H1 (cell line): ENCODE measurements at regions not wholly inside any gene's neighbourhood (a gene's known extent, or its start where the extent isn't known, plus 50 kb on each side); places are given as distances from the start of the nearest gene placed in this dataset.

Source experiments
- CTCF ChIA-PET: fragments of 300-600 bp; sonication (Branson Sonifier 250); formaldehyde crosslinking; loops from one replicate; lab custom pipeline; 2021; ENCODE audit not compliant: partially characterized antibody; lab: Charles Lee
- POLR2A ChIA-PET: fragments of 300-600 bp; sonication (Branson Sonifier 250); formaldehyde crosslinking; loops from one replicate; lab custom pipeline; 2021; ENCODE audit warnings: inconsistent platforms; ENCODE audit not compliant: partially characterized antibody; lab: Charles Lee
- DNase-seq, 2 experiments: peaks; one replicate each; pipeline versions ENCODE4 v3.0.0 to v3.0.0-alpha.2; 2010 to 2022; ENCODE audit warnings: low spot score in 2 of 2, low read depth in 1 of 2, mixed read lengths in 1 of 2
- FAIRE-seq: peaks from 2 replicates; lab custom pipeline; 2011; peaks lifted over from hg19 to GRCh38; lab: Jason Lieb, UNC
- H2AFZ ChIP-seq: 2 replicates; pipeline ENCODE4 v1.8.1; 2012; ENCODE audit warnings: low read length, inconsistent platforms
- H2AK5ac ChIP-seq: 2 replicates; pipeline ENCODE4 v1.6.1; 2013; ENCODE audit warnings: low read depth, low read length
- H2BK120ac ChIP-seq: replicated peaks from 2 replicates; pipeline ENCODE3; 2013; ENCODE audit warnings: low read depth, low read length, inconsistent platforms
- H2BK12ac ChIP-seq: 2 replicates; pipeline ENCODE4 v1.6.1; 2013; ENCODE audit warnings: low read depth, low read length
- H2BK15ac ChIP-seq: 2 replicates; pipeline ENCODE4 v1.6.1; 2013; ENCODE audit warnings: low read length
- H2BK20ac ChIP-seq: 2 replicates; pipeline ENCODE4 v1.6.1; 2013; ENCODE audit warnings: low read length
- H2BK5ac ChIP-seq: 2 replicates; pipeline ENCODE4 v1.6.1; 2013; ENCODE audit warnings: low read depth, low read length
- H3K14ac ChIP-seq: 2 replicates; pipeline ENCODE4 v1.6.1; 2013; ENCODE audit warnings: inconsistent platforms; ENCODE audit not compliant: insufficient read length
- H3K18ac ChIP-seq: 2 replicates; pipeline ENCODE4 v1.6.1; 2013; ENCODE audit warnings: low read length; ENCODE audit errors: extremely low read depth
- H3K23ac ChIP-seq: 2 replicates; pipeline ENCODE4 v1.6.1; 2013; ENCODE audit warnings: inconsistent platforms; ENCODE audit not compliant: insufficient read length
- H3K23me2 ChIP-seq: 2 replicates; pipeline ENCODE4 v1.6.1; 2013; ENCODE audit warnings: low read depth, low read length
- H3K27ac ChIP-seq: 2 replicates; pipeline ENCODE4 v1.6.1; 2011; ENCODE audit warnings: low read depth, low read length, inconsistent platforms
- H3K27me3 ChIP-seq, 4 experiments: replicated peaks in 1 of 4; 1 replicate in 1 of 4; 2 replicates in 3 of 4; pipeline versions ENCODE4 v1.6.1 to v1.8.1; 2011 to 2013; ENCODE audit warnings: low read length in 3 of 4, mild to moderate bottlenecking in 3 of 4, inconsistent platforms in 2 of 4, mixed read lengths in 2 of 4, moderate library complexity in 1 of 4; ENCODE audit not compliant: control insufficient read depth in 3 of 4, insufficient read depth in 3 of 4; ENCODE audit errors: extremely low read depth in 1 of 4
- H3K36me3 ChIP-seq, 4 experiments: 2 replicates each; pipeline versions ENCODE4 v1.6.1 to v1.8.1; 2011 to 2013; ENCODE audit warnings: mild to moderate bottlenecking in 4 of 4, low read length in 3 of 4, moderate library complexity in 2 of 4, control low read depth in 1 of 4, inconsistent platforms in 1 of 4; ENCODE audit not compliant: insufficient read depth in 4 of 4, control insufficient read depth in 2 of 4
- H3K4ac ChIP-seq: replicated peaks from 2 replicates; pipeline ENCODE3; 2013; ENCODE audit warnings: low read length, low read depth, mixed read lengths, inconsistent platforms; ENCODE audit not compliant: insufficient read length
- H3K4me1 ChIP-seq, 4 experiments: replicated peaks in 1 of 4; 1 replicate in 1 of 4; 2 replicates in 3 of 4; pipeline versions ENCODE4 v1.6.1 to v1.8.1; 2011 to 2013; ENCODE audit warnings: low read length in 3 of 4, inconsistent platforms in 2 of 4, mixed read lengths in 1 of 4; ENCODE audit not compliant: insufficient read depth in 4 of 4, control insufficient read depth in 3 of 4
- H3K4me2 ChIP-seq, 2 experiments: 2 replicates each; pipeline versions ENCODE4 v1.6.1 to v1.8.1; 2011 to 2013; ENCODE audit warnings: low read depth in 2 of 2, low read length in 2 of 2, control low read depth in 1 of 2, inconsistent platforms in 1 of 2, mild to moderate bottlenecking in 1 of 2; ENCODE audit not compliant: insufficient read depth in 1 of 2
- H3K4me3 ChIP-seq, 4 experiments: fragments of 200-600, 300-600 bp in 1 of 4; sonication (generic), shearing (Covaris generic), sonication (Bioruptor Twin) in 1 of 4; 2 replicates each; pipeline versions ENCODE4 v1.5.1 to v1.8.1; 2011 to 2016; ENCODE audit warnings: low read length in 4 of 4, low read depth in 3 of 4, control low read depth in 2 of 4, inconsistent platforms in 2 of 4, mild to moderate bottlenecking in 2 of 4, mixed read lengths in 1 of 4, moderate library complexity in 1 of 4; ENCODE audit not compliant: insufficient read depth in 2 of 4; ENCODE audit errors: extremely low read depth in 1 of 4
- H3K56ac ChIP-seq: replicated peaks from 2 replicates; pipeline ENCODE3; 2013; ENCODE audit warnings: low read depth, mild to moderate bottlenecking, mixed read lengths, low read length, inconsistent platforms; ENCODE audit not compliant: insufficient read length
- H3K79me1 ChIP-seq: 2 replicates; pipeline ENCODE4 v1.6.1; 2013; ENCODE audit warnings: low read depth, low read length, control low read depth
- H3K79me2 ChIP-seq, 2 experiments: 2 replicates each; pipeline versions ENCODE4 v1.6.1 to v1.8.1; 2012 to 2013; ENCODE audit warnings: low read length in 2 of 2, mild to moderate bottlenecking in 2 of 2, inconsistent platforms in 1 of 2; ENCODE audit not compliant: insufficient read depth in 2 of 2, control insufficient read depth in 1 of 2
- H3K9ac ChIP-seq, 4 experiments: replicated peaks in 1 of 4; 1 replicate in 1 of 4; 2 replicates in 3 of 4; pipeline versions ENCODE4 v1.6.1 to v1.8.1; 2011 to 2013; ENCODE audit warnings: low read depth in 3 of 4, low read length in 3 of 4, control low read depth in 2 of 4, mild to moderate bottlenecking in 2 of 4, moderate library complexity in 2 of 4, inconsistent platforms in 1 of 4; ENCODE audit errors: extremely low read depth in 1 of 4
- H3K9me3 ChIP-seq, 2 experiments: 2 replicates each; pipeline versions ENCODE4 v1.6.1 to v1.8.1; 2012 to 2013; ENCODE audit warnings: mild to moderate bottlenecking in 2 of 2, moderate library complexity in 2 of 2, control low read depth in 1 of 2, inconsistent platforms in 1 of 2, low read depth in 1 of 2, low read length in 1 of 2, mixed read lengths in 1 of 2; ENCODE audit not compliant: insufficient read depth in 2 of 2
- H4K20me1 ChIP-seq, 2 experiments: replicated peaks in 1 of 2; 2 replicates each; pipeline versions ENCODE3 to v1.8.1; 2011 to 2013; ENCODE audit warnings: inconsistent platforms in 2 of 2, low read length in 2 of 2, mild to moderate bottlenecking in 1 of 2; ENCODE audit not compliant: insufficient read depth in 2 of 2, control insufficient read depth in 1 of 2
- H4K5ac ChIP-seq: 2 replicates; pipeline ENCODE4 v1.6.1; 2013; ENCODE audit warnings: low read length, low read depth, mixed read lengths, inconsistent platforms; ENCODE audit not compliant: insufficient read length
- H4K8ac ChIP-seq: 2 replicates; pipeline ENCODE4 v1.8.0; 2013; ENCODE audit warnings: mild to moderate bottlenecking, moderate library complexity, low read length, inconsistent platforms; ENCODE audit not compliant: insufficient read depth; ENCODE audit errors: extremely low read depth
- H4K91ac ChIP-seq: replicated peaks from 2 replicates; pipeline ENCODE3; 2013; ENCODE audit warnings: low read length, mixed read lengths, inconsistent platforms; ENCODE audit not compliant: insufficient read length
- SP4 ChIP-seq: IDR thresholded peaks from 2 replicates; pipeline ENCODE4 v1.6.1; 2012; ENCODE audit warnings: low read length, inconsistent platforms
- WGBS, 2 experiments: shearing (Covaris generic) in 1 of 2; methylation state at CpG; one replicate each; pipeline versions ENCODE4 v1.1.6 to v1.1.7; 2013 to 2015; ENCODE audit warnings: low lambda C conversion rate in 2 of 2, mixed read lengths in 2 of 2, inconsistent platforms in 1 of 2, low coverage in 1 of 2, missing lambda C conversion rate in 1 of 2; ENCODE audit not compliant: insufficient replicate concordance in 2 of 2, insufficient coverage in 1 of 2, insufficient read length in 1 of 2; ENCODE audit errors: extremely low coverage in 1 of 2, missing lambda C conversion rate in 1 of 2; 5-methylcytosine and 5-hydroxymethylcytosine counted together
- TF ChIP-seq, protein P1 (sequence below): IDR thresholded peaks from 2 replicates; pipeline ENCODE4 v1.6.1; 2011; ENCODE audit warnings: low read length, improper control_type of control experiment

DNA sequence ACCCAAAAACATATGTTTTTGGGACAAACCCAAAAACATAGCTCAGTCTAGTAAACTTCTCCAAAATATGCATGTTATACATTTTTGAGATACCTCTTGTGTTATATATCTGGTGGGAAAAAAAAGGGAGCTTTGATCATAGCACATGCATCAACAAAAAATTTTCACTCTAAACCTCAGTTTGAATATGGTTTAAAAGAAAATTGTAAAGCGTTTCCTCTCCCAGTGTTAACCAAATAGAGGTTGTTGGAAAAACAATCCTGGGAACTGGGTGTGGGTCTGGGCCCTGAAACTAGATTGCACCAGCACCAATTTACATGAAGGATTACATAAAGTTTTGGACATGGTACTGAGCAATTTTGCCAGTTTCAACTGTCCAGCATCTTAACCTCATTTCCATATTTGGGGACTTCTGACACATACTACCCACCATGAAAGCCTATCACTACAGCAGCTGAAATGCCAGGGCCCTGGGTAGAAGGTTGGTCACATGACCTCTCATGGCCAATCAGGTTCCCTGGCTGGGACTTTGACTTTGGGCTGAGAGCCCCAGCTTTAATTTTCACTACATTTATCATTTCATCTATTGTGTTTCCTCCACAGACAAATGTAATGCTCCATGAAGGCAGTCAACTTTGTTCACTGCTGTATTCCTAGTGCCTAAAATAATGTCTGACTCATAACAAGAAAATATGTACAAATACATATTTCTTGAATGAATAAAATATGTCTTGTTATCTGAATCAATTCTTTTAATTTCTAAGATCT, 150.7 kb downstream of the SETD4 start:
- no peaks in the 10 kb centered on the region for H3K27me3 ChIP-seq

More for the DNA sequence above, 150.7 kb downstream of the SETD4 start:
- Histone ChIP-seq H3K36me3 (no peaks in the 10 kb centered on the region), H2BK120ac (no peak overlapping the region), H3K4me3 (no peak overlapping the region), H2BK15ac (no peak overlapping the region), H3K4ac (no peak overlapping the region), H2AFZ (no peak overlapping the region), H3K79me2 (no peaks in the 10 kb centered on the region), H3K79me1 (no peaks in the 10 kb centered on the region), H3K56ac (no peak overlapping the region), H3K23ac (no peak overlapping the region), H4K8ac (no peak overlapping the region), H2BK12ac (no peak overlapping the region), H3K4me1 (peaks cover 0 to 2% (median 0%) of the 10 kb centered on the region in 4 experiments; a peak in 2 of 7 replicates), H3K27ac (no peak overlapping the region), H4K91ac (no peak overlapping the region), H2BK20ac (no peak overlapping the region), H4K5ac (no peak overlapping the region), H4K20me1 (no peaks in the 10 kb centered on the region), H2BK5ac (no peak overlapping the region), H2AK5ac (no peak overlapping the region), H3K18ac (no peak overlapping the region), H3K4me2 (no peak overlapping the region), H3K14ac (no peak overlapping the region), H3K9me3 (no peaks in the 10 kb centered on the region; a peak in 1 of 4 replicates), H3K23me2 (no peaks in the 10 kb centered on the region), H3K9ac (no peak overlapping the region)
- TF ChIP-seq, protein P1, sequence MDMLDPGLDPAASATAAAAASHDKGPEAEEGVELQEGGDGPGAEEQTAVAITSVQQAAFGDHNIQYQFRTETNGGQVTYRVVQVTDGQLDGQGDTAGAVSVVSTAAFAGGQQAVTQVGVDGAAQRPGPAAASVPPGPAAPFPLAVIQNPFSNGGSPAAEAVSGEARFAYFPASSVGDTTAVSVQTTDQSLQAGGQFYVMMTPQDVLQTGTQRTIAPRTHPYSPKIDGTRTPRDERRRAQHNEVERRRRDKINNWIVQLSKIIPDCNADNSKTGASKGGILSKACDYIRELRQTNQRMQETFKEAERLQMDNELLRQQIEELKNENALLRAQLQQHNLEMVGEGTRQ = peak; percentile 50; the same call in 1 of the 2 replicates
- TF ChIP-seq SP4 = no peak
- DNase-seq (no peak), FAIRE-seq (no peak)
- 73% methylated on average over 1 of the region's 1 CpG; no CpG with 5 or more reads in 1 of the 2 experiments for WGBS, 2 experiments
- ChIA-PET CTCF (interaction anchor here (0.6 to 1.7 kb wide), 5 partner anchors 16 to 203 kb away, joined by 3 to 5 read pairs (median 4); no protein-coding TSS in a partner anchor), POLR2A (no interaction called here)
